ENCODE measurements at regions not wholly inside any gene's neighbourhood (a gene's known extent, or its start where the extent isn't known, plus 50 kb on each side); places are given as distances from the start of the nearest gene placed in this dataset.

GRCh38 chr1:30373471-30374399, 349.6 kb downstream of the MATN1 start:
- no peak overlapping the region for H3K9ac ChIP-seq (ENCODE audit: control insufficient read depth, extremely low read depth, insufficient read depth, low read length)
- no peaks in the 10 kb centered on the region for H3K79me2 ChIP-seq (ENCODE audit: control insufficient read depth, insufficient read depth, low read length)
- no peaks in the 10 kb centered on the region for H3K9me3 ChIP-seq (ENCODE audit: control insufficient read depth, low read depth, low read length)
- no peak overlapping the region for H3K4me3 ChIP-seq (ENCODE audit: control insufficient read depth in 2 of 3, extremely low read depth in 1 of 3, insufficient read depth in 2 of 3, low read depth in 1 of 3, low read length in 3 of 3)
- H3K4me2 ChIP-seq (ENCODE audit: control insufficient read depth, extremely low read depth, insufficient read depth, low read depth, low read length), result no peak overlapping the region
- no peak for FAIRE-seq
- dilution Hi-C loops (cut with MboI; ENCODE audit: extremely low pct_ligation_motif_present, low sequenced_read_pairs), result no loop called here
- H4K20me1 ChIP-seq (ENCODE audit: control insufficient read depth, extremely low read depth, insufficient read depth, low read length), result no peaks in the 10 kb centered on the region
- no peaks in the 10 kb centered on the region for H3K36me3 ChIP-seq (ENCODE audit: control insufficient read depth in 2 of 2, extremely low read depth in 1 of 2, insufficient read depth in 2 of 2, low read length in 2 of 2)
- no peak for DNase-seq (ENCODE audit: low read depth, low spot score)
- peaks cover 13% of the 10 kb centered on the region for H3K4me1 ChIP-seq (ENCODE audit: control insufficient read depth, extremely low read depth, insufficient read depth, low read length)
- TF ChIP-seq EZH2 (IDR thresholded peaks at IDR 0.05; ENCODE audit: low read length) (no peak), CTCF (optimal IDR thresholded peaks at IDR 0.05 in 1 of 3, IDR thresholded peaks at IDR 0.05 in 1 of 3, conservative IDR thresholded peaks at IDR 0.05 in 1 of 3; ENCODE audit: extremely low read depth in 1 of 3, insufficient read depth in 2 of 3, low read length in 3 of 3) (no peak)
- H3K9me1 ChIP-seq (ENCODE audit: control insufficient read depth, extremely low read depth, insufficient read depth, low read length), result no peaks in the 10 kb centered on the region
- no peak overlapping the region for H3K27ac ChIP-seq (ENCODE audit: control insufficient read depth, insufficient read depth, low read length)
- H2AFZ ChIP-seq (ENCODE audit: control insufficient read depth, low read length), result no peak overlapping the region
- H3K27me3 ChIP-seq (ENCODE audit: control insufficient read depth, extremely low read depth, insufficient read depth, low read length), result peaks cover 9% of the 10 kb centered on the region

DNA sequence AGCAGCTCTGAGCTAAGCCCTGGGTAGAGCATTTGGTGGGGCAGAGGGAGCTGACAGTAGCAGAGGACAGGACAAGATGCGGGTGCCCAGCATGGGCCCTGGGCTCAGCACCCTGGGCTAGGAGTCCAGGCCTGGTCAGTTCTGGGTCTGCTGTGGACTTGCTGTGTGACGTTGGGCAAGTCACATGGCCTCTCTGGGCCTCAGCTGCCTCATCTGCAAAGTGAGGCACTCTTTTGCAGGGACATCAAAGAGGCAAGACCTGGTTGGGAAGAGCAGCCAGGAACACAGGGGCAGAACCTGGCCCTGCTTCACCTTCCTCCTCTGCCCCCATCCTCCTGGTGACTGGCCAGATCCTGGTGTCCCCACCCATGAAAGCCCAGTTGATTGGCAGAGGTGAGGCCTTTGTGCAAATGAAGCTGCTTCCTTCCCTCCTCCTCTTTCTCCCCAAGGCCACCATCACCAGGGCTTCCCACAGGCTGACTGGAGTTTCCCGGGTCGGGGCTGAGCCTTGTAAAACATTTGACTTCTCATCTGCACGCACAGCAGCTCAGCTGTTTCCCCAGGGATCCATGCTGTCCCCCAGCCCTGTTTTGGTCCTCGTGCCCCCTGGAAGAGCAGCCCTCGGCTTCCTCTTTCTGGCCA, 350.5 kb downstream of the MATN1 start:
- Histone ChIP-seq H3K4me3 (ENCODE audit: control insufficient read depth in 2 of 3, extremely low read depth in 1 of 3, insufficient read depth in 2 of 3, low read depth in 1 of 3, low read length in 3 of 3) (no peak overlapping the region), H3K79me2 (ENCODE audit: control insufficient read depth, insufficient read depth, low read length) (no peaks in the 10 kb centered on the region), H3K9me3 (ENCODE audit: control insufficient read depth, low read depth, low read length) (no peaks in the 10 kb centered on the region), H3K27me3 (ENCODE audit: control insufficient read depth, extremely low read depth, insufficient read depth, low read length) (peaks cover 9% of the 10 kb centered on the region), H3K4me1 (ENCODE audit: control insufficient read depth, extremely low read depth, insufficient read depth, low read length) (peaks cover 5% of the 10 kb centered on the region), H3K36me3 (ENCODE audit: control insufficient read depth in 2 of 2, extremely low read depth in 1 of 2, insufficient read depth in 2 of 2, low read length in 2 of 2) (no peaks in the 10 kb centered on the region), H3K9me1 (ENCODE audit: control insufficient read depth, extremely low read depth, insufficient read depth, low read length) (no peaks in the 10 kb centered on the region), H4K20me1 (ENCODE audit: control insufficient read depth, extremely low read depth, insufficient read depth, low read length) (no peaks in the 10 kb centered on the region), H2AFZ (ENCODE audit: control insufficient read depth, low read length) (no peak overlapping the region), H3K9ac (ENCODE audit: control insufficient read depth, extremely low read depth, insufficient read depth, low read length) (no peak overlapping the region), H3K4me2 (ENCODE audit: control insufficient read depth, extremely low read depth, insufficient read depth, low read depth, low read length) (no peak overlapping the region), H3K27ac (ENCODE audit: control insufficient read depth, insufficient read depth, low read length) (no peak overlapping the region)
- dilution Hi-C loops (cut with MboI; ENCODE audit: extremely low pct_ligation_motif_present, low sequenced_read_pairs), result no loop called here
- TF ChIP-seq CTCF (optimal IDR thresholded peaks at IDR 0.05 in 1 of 3, IDR thresholded peaks at IDR 0.05 in 1 of 3, conservative IDR thresholded peaks at IDR 0.05 in 1 of 3; ENCODE audit: extremely low read depth in 1 of 3, insufficient read depth in 2 of 3, low read length in 3 of 3) (no peak), EZH2 (IDR thresholded peaks at IDR 0.05; ENCODE audit: low read length) (no peak)
- DNase-seq (ENCODE audit: low read depth, low spot score) (no peak), FAIRE-seq (no peak)

All from keratinocyte (primary cell).